ENCODE measurements at regions not wholly inside any gene's neighbourhood (a gene's known extent, or its start where the extent isn't known, plus 50 kb on each side); places are given as distances from the start of the nearest gene placed in this dataset.

DNA sequence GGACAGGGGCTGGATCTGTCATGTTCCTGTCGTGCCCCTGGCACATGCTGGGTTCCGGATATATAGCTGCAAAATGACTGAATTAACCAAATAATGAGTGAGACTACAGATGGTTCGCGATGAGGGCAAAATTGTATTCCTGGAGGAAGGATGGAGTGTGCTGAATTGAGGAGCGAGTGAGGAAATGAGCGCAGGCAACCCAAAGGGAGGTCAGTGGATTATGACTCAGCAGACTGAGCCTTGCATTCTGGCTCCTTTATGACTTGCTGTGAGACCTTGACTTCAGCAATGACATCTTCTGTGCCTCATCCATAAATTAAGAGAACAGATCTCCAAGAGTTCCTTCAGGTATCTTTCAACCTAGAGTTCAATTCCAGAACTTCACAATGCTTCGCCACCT, 115.0 kb upstream of the CLDN10 start:
- no peaks in the 10 kb centered on the region for H3K36me3 ChIP-seq (ENCODE audit: insufficient read depth, low read length)
- no TSS peak for BruUV-seq (replicated peaks)
- no peaks in the 10 kb centered on the region for H3K79me2 ChIP-seq (ENCODE audit: insufficient read depth, low read depth, low read length)
- ChIA-PET POLR2A (no interaction called here), CTCF (ENCODE audit: unreplicated experiment) (no interaction called here)
- H3K9me2 ChIP-seq (ENCODE audit: insufficient read depth, low read length), result no peaks in the 10 kb centered on the region
- H3K27ac ChIP-seq (ENCODE audit: low read depth, low read length, poor library complexity, severe bottlenecking), result no peak overlapping the region
- no peak overlapping the region for H3K4me2 ChIP-seq (ENCODE audit: low read length)
- no peak overlapping the region for H2AFZ ChIP-seq (ENCODE audit: low read length)
- H3K4me1 ChIP-seq (ENCODE audit: insufficient read depth, low read length, poor library complexity, severe bottlenecking), result no peaks in the 10 kb centered on the region
- DNase-seq (ENCODE audit: low spot score), result no peak
- TF ChIP-seq, protein P1, sequence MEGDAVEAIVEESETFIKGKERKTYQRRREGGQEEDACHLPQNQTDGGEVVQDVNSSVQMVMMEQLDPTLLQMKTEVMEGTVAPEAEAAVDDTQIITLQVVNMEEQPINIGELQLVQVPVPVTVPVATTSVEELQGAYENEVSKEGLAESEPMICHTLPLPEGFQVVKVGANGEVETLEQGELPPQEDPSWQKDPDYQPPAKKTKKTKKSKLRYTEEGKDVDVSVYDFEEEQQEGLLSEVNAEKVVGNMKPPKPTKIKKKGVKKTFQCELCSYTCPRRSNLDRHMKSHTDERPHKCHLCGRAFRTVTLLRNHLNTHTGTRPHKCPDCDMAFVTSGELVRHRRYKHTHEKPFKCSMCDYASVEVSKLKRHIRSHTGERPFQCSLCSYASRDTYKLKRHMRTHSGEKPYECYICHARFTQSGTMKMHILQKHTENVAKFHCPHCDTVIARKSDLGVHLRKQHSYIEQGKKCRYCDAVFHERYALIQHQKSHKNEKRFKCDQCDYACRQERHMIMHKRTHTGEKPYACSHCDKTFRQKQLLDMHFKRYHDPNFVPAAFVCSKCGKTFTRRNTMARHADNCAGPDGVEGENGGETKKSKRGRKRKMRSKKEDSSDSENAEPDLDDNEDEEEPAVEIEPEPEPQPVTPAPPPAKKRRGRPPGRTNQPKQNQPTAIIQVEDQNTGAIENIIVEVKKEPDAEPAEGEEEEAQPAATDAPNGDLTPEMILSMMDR (conservative IDR thresholded peaks at IDR 0.05; ENCODE audit: low read length), result no peak
- TF ChIP-seq EZH2phosphoT487 (IDR thresholded peaks at IDR 0.05; ENCODE audit: borderline replicate concordance, low read depth, low read length), result no peak
- no peak overlapping the region for H3K4me3 ChIP-seq (ENCODE audit: low read depth, low read length, poor library complexity, severe bottlenecking)
- no peaks in the 10 kb centered on the region for H4K20me1 ChIP-seq (ENCODE audit: insufficient read depth, low read length)
- intact Hi-C loops (cut with micrococcal nuclease; ENCODE audit: unreplicated experiment), result no loop called here
- H3K9me3 ChIP-seq (ENCODE audit: low read length), result no peaks in the 10 kb centered on the region

DNA sequence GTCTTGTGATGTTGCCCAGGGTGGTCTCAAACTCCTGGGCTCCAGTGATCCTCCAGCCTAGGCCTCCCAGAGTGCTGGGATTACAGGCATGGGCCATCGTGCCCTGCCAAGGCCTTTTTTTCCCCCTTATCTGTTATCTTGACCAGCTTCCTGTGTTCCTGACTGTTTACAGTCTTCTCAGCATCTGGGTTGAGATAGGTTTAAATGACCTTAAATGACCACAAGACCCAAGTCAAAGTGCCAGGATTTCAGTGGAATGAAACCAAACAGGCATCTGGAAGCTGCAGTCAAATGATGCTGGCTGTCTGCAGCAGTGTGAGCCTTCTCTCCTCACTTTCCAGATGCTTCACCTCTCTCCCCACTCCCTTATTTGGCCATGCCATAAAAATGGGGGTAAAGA, 114.2 kb upstream of the CLDN10 start:
- Histone ChIP-seq H4K20me1 (ENCODE audit: insufficient read depth, low read length) (no peaks in the 10 kb centered on the region), H3K27ac (ENCODE audit: low read depth, low read length, poor library complexity, severe bottlenecking) (no peak overlapping the region), H3K4me2 (ENCODE audit: low read length) (no peak overlapping the region), H3K36me3 (ENCODE audit: insufficient read depth, low read length) (no peaks in the 10 kb centered on the region), H3K4me3 (ENCODE audit: low read depth, low read length, poor library complexity, severe bottlenecking) (no peak overlapping the region), H3K9me3 (ENCODE audit: low read length) (no peaks in the 10 kb centered on the region), H3K4me1 (ENCODE audit: insufficient read depth, low read length, poor library complexity, severe bottlenecking) (no peaks in the 10 kb centered on the region), H3K79me2 (ENCODE audit: insufficient read depth, low read depth, low read length) (no peaks in the 10 kb centered on the region), H3K9me2 (ENCODE audit: insufficient read depth, low read length) (no peaks in the 10 kb centered on the region), H2AFZ (ENCODE audit: low read length) (no peak overlapping the region)
- DNase-seq (ENCODE audit: low spot score), result no peak
- CTCF ChIA-PET (ENCODE audit: unreplicated experiment), result no interaction called here
- no peak for TF ChIP-seq EZH2phosphoT487 (IDR thresholded peaks at IDR 0.05; ENCODE audit: borderline replicate concordance, low read depth, low read length)
- TF ChIP-seq, protein P1 (conservative IDR thresholded peaks at IDR 0.05; ENCODE audit: low read length), result no peak
- intact Hi-C loops (cut with micrococcal nuclease; ENCODE audit: unreplicated experiment), result no loop called here
- POLR2A ChIA-PET, result no interaction called here
- no TSS peak for BruUV-seq (replicated peaks)

DNA sequence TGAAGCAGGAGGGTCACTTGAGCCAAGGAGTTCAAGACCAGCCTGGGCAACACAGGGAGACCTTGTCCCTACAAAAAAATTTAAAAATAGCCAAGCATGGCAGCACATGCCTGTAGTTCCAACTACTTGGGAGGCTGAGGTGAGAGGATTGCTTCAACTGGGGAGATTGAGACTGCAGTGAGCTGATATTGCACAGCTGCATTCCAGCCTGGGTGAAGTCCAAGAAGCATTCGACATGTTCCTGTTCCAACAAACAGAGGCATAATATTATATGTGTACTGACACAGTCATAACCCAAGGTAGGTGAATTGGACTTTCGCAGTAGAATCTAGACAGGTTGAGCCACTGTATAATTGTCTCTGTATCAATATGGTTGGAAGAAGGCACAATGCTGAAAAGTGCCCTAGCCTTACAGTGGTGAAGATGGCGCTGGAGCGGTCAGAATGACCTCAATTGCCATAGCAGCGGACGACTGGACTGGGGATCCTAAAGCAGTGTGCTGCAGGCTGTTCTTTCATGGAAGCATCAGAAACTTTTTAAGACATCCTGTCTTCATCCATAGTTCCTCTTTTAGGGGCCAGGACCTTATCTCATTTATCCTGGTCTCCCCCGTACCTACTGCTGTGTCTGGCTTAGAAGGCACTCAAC, 112.0 kb upstream of the CLDN10 start:
- POLR2A ChIA-PET, result no interaction called here
- BruUV-seq (replicated peaks), result no TSS peak
- Histone ChIP-seq H3K4me3 (ENCODE audit: low read depth, low read length, poor library complexity, severe bottlenecking) (no peak overlapping the region), H3K4me2 (ENCODE audit: low read length) (no peak overlapping the region), H3K9me3 (ENCODE audit: low read length) (no peaks in the 10 kb centered on the region), H3K79me2 (ENCODE audit: insufficient read depth, low read depth, low read length) (no peaks in the 10 kb centered on the region), H3K4me1 (ENCODE audit: insufficient read depth, low read length, poor library complexity, severe bottlenecking) (no peaks in the 10 kb centered on the region), H2AFZ (ENCODE audit: low read length) (no peak overlapping the region), H3K9me2 (ENCODE audit: insufficient read depth, low read length) (no peaks in the 10 kb centered on the region), H3K27ac (ENCODE audit: low read depth, low read length, poor library complexity, severe bottlenecking) (no peak overlapping the region), H3K36me3 (ENCODE audit: insufficient read depth, low read length) (no peaks in the 10 kb centered on the region), H4K20me1 (ENCODE audit: insufficient read depth, low read length) (no peaks in the 10 kb centered on the region)
- no peak for TF ChIP-seq EZH2phosphoT487 (IDR thresholded peaks at IDR 0.05; ENCODE audit: borderline replicate concordance, low read depth, low read length)
- TF ChIP-seq, protein P1 (conservative IDR thresholded peaks at IDR 0.05; ENCODE audit: low read length), result no peak
- no peak for DNase-seq (ENCODE audit: low spot score)
- CTCF ChIA-PET (ENCODE audit: unreplicated experiment), result no interaction called here
- intact Hi-C loops (cut with micrococcal nuclease; ENCODE audit: unreplicated experiment), result no loop called here
